ENCODE measurements at regions not wholly inside any gene's neighbourhood (a gene's known extent, or its start where the extent isn't known, plus 50 kb on each side); places are given as distances from the start of the nearest gene placed in this dataset.

GRCh38 chr2:61688369-61689334 lies 150.5 kb upstream of the XPO1 start:
- no peak overlapping the region for H3K18ac ChIP-seq (ENCODE audit: low read depth in 1 of 2, low read length in 2 of 2)
- no peak overlapping the region for H2BK5ac ChIP-seq (ENCODE audit: low read depth, low read length, poor library complexity, severe bottlenecking)
- H3K23ac ChIP-seq (ENCODE audit: low read length in 2 of 2), result no peak overlapping the region
- no peaks in the 10 kb centered on the region for H3K27me3 ChIP-seq (ENCODE audit: control insufficient read depth in 1 of 2, insufficient read depth in 1 of 2, low read length in 2 of 2)
- H4K8ac ChIP-seq (ENCODE audit: low read length), result no peak overlapping the region
- DNase-seq, result no peak
- H2BK12ac ChIP-seq (ENCODE audit: low read length in 2 of 2), result no peak overlapping the region
- H3K4ac ChIP-seq (ENCODE audit: low read depth in 1 of 2, low read length in 2 of 2), result no peak overlapping the region
- no peak overlapping the region for H3K27ac ChIP-seq (ENCODE audit: low read length, poor library complexity, severe bottlenecking)
- H2BK15ac ChIP-seq (ENCODE audit: low read depth, poor library complexity, severe bottlenecking), result no peak overlapping the region
- no peak overlapping the region for H3K14ac ChIP-seq (ENCODE audit: low read length in 2 of 2)
- no peak overlapping the region for H4K91ac ChIP-seq (ENCODE audit: low read length)
- H3K79me1 ChIP-seq (replicated peaks; ENCODE audit: low read length, poor library complexity, severe bottlenecking), result no peaks in the 10 kb centered on the region
- 93% methylated on average over 16 of the region's 17 CpGs for WGBS
- no peak overlapping the region for H2AFZ ChIP-seq (ENCODE audit: low read depth, low read length)
- no peak overlapping the region for H3K4me2 ChIP-seq (ENCODE audit: low read length, poor library complexity, severe bottlenecking)
- no peak overlapping the region for H2BK120ac ChIP-seq (ENCODE audit: low read depth, low read length)
- H3K4me1 ChIP-seq (ENCODE audit: control insufficient read depth, insufficient read depth, low read depth, low read length), result no peaks in the 10 kb centered on the region
- no peak overlapping the region for H2AK5ac ChIP-seq (ENCODE audit: low read length, severe bottlenecking)
- H3K36me3 ChIP-seq (ENCODE audit: control insufficient read depth in 1 of 2, insufficient read depth in 2 of 2, low read depth in 1 of 2, low read length in 2 of 2), result no peaks in the 10 kb centered on the region
- H3K9me3 ChIP-seq (ENCODE audit: control insufficient read depth, low read length), result no peaks in the 10 kb centered on the region
- peak overlapping the region in 1 of 2 experiments; percentile 62 for H3K4me3 ChIP-seq (ENCODE audit: insufficient read depth in 1 of 2, low read depth in 1 of 2, low read length in 2 of 2)
- peak overlapping the region; percentile 80 for H3K9ac ChIP-seq (ENCODE audit: low read length)

- Histone ChIP-seq H3K9ac (ENCODE audit: low read length) (no peak overlapping the region), H2AFZ (ENCODE audit: low read depth, low read length) (no peak overlapping the region), H3K18ac (ENCODE audit: low read depth in 1 of 2, low read length in 2 of 2) (no peak overlapping the region), H3K4me3 (ENCODE audit: insufficient read depth in 1 of 2, low read depth in 1 of 2, low read length in 2 of 2) (no peak overlapping the region), H4K8ac (ENCODE audit: low read length) (no peak overlapping the region), H3K4me2 (ENCODE audit: low read length, poor library complexity, severe bottlenecking) (no peak overlapping the region), H3K23ac (ENCODE audit: low read length in 2 of 2) (no peak overlapping the region), H3K4ac (ENCODE audit: low read depth in 1 of 2, low read length in 2 of 2) (no peak overlapping the region), H3K14ac (ENCODE audit: low read length in 2 of 2) (no peak overlapping the region), H3K27ac (ENCODE audit: low read length, poor library complexity, severe bottlenecking) (no peak overlapping the region), H2BK120ac (ENCODE audit: low read depth, low read length) (no peak overlapping the region), H3K4me1 (ENCODE audit: control insufficient read depth, insufficient read depth, low read depth, low read length) (no peaks in the 10 kb centered on the region), H2BK15ac (ENCODE audit: low read depth, poor library complexity, severe bottlenecking) (no peak overlapping the region), H3K36me3 (ENCODE audit: control insufficient read depth in 1 of 2, insufficient read depth in 2 of 2, low read depth in 1 of 2, low read length in 2 of 2) (no peaks in the 10 kb centered on the region), H3K9me3 (ENCODE audit: control insufficient read depth, low read length) (peaks cover 20% of the 10 kb centered on the region), H4K91ac (ENCODE audit: low read length) (no peak overlapping the region), H2BK12ac (ENCODE audit: low read length in 2 of 2) (no peak overlapping the region), H2BK5ac (ENCODE audit: low read depth, low read length, poor library complexity, severe bottlenecking) (no peak overlapping the region), H2AK5ac (ENCODE audit: low read length, severe bottlenecking) (no peak overlapping the region), H3K79me1 (replicated peaks; ENCODE audit: low read length, poor library complexity, severe bottlenecking) (no peaks in the 10 kb centered on the region), H3K27me3 (ENCODE audit: control insufficient read depth in 1 of 2, insufficient read depth in 1 of 2, low read length in 2 of 2) (no peaks in the 10 kb centered on the region)
- DNase-seq, result no peak
- 90% methylated on average over 5 of the region's 5 CpGs for WGBS
Measured at GRCh38 chr2:61679096-61679495, 140.9 kb upstream of the XPO1 start.

- no peak overlapping the region for H3K4ac ChIP-seq (ENCODE audit: low read depth in 1 of 2, low read length in 2 of 2)
- no peak overlapping the region for H2BK12ac ChIP-seq (ENCODE audit: low read length in 2 of 2)
- no peak overlapping the region for H3K9ac ChIP-seq (ENCODE audit: low read length)
- H4K8ac ChIP-seq (ENCODE audit: low read length), result no peak overlapping the region
- H3K36me3 ChIP-seq (ENCODE audit: control insufficient read depth in 1 of 2, insufficient read depth in 2 of 2, low read depth in 1 of 2, low read length in 2 of 2), result no peaks in the 10 kb centered on the region
- no peak overlapping the region for H4K91ac ChIP-seq (ENCODE audit: low read length)
- no peak overlapping the region for H3K27ac ChIP-seq (ENCODE audit: low read length, poor library complexity, severe bottlenecking)
- no peak overlapping the region for H3K4me2 ChIP-seq (ENCODE audit: low read length, poor library complexity, severe bottlenecking)
- no peak overlapping the region for H3K18ac ChIP-seq (ENCODE audit: low read depth in 1 of 2, low read length in 2 of 2)
- no peak overlapping the region for H2BK15ac ChIP-seq (ENCODE audit: low read depth, poor library complexity, severe bottlenecking)
- no peak overlapping the region for H3K14ac ChIP-seq (ENCODE audit: low read length in 2 of 2)
- H3K4me1 ChIP-seq (ENCODE audit: control insufficient read depth, insufficient read depth, low read depth, low read length), result no peaks in the 10 kb centered on the region
- DNase-seq, result no peak
- no peak overlapping the region for H2AFZ ChIP-seq (ENCODE audit: low read depth, low read length)
- no peaks in the 10 kb centered on the region for H3K27me3 ChIP-seq (ENCODE audit: control insufficient read depth in 1 of 2, insufficient read depth in 1 of 2, low read length in 2 of 2)
- no peak overlapping the region for H3K23ac ChIP-seq (ENCODE audit: low read length in 2 of 2)
- no peaks in the 10 kb centered on the region for H3K79me1 ChIP-seq (replicated peaks; ENCODE audit: low read length, poor library complexity, severe bottlenecking)
- no peak overlapping the region for H2BK120ac ChIP-seq (ENCODE audit: low read depth, low read length)
- H2BK5ac ChIP-seq (ENCODE audit: low read depth, low read length, poor library complexity, severe bottlenecking), result no peak overlapping the region
- peaks cover 20% of the 10 kb centered on the region for H3K9me3 ChIP-seq (ENCODE audit: control insufficient read depth, low read length)
- H2AK5ac ChIP-seq (ENCODE audit: low read length, severe bottlenecking), result no peak overlapping the region
- no peak overlapping the region for H3K4me3 ChIP-seq (ENCODE audit: insufficient read depth in 1 of 2, low read depth in 1 of 2, low read length in 2 of 2)
Measured at GRCh38 chr2:61677942-61678341, 139.8 kb upstream of the XPO1 start.

GRCh38 chr2:61677306-61677705 lies 139.2 kb upstream of the XPO1 start:
- Histone ChIP-seq H2AK5ac (ENCODE audit: low read length, severe bottlenecking) (no peak overlapping the region), H3K27me3 (ENCODE audit: control insufficient read depth in 1 of 2, insufficient read depth in 1 of 2, low read length in 2 of 2) (no peaks in the 10 kb centered on the region), H2BK12ac (ENCODE audit: low read length in 2 of 2) (no peak overlapping the region), H3K27ac (ENCODE audit: low read length, poor library complexity, severe bottlenecking) (no peak overlapping the region), H3K79me1 (replicated peaks; ENCODE audit: low read length, poor library complexity, severe bottlenecking) (no peaks in the 10 kb centered on the region), H2BK15ac (ENCODE audit: low read depth, poor library complexity, severe bottlenecking) (no peak overlapping the region), H4K91ac (ENCODE audit: low read length) (no peak overlapping the region), H3K9ac (ENCODE audit: low read length) (no peak overlapping the region), H3K4me1 (ENCODE audit: control insufficient read depth, insufficient read depth, low read depth, low read length) (no peaks in the 10 kb centered on the region), H4K8ac (ENCODE audit: low read length) (no peak overlapping the region), H3K4me3 (ENCODE audit: insufficient read depth in 1 of 2, low read depth in 1 of 2, low read length in 2 of 2) (no peak overlapping the region), H3K36me3 (ENCODE audit: control insufficient read depth in 1 of 2, insufficient read depth in 2 of 2, low read depth in 1 of 2, low read length in 2 of 2) (no peaks in the 10 kb centered on the region), H2BK5ac (ENCODE audit: low read depth, low read length, poor library complexity, severe bottlenecking) (no peak overlapping the region), H2AFZ (ENCODE audit: low read depth, low read length) (no peak overlapping the region), H2BK120ac (ENCODE audit: low read depth, low read length) (no peak overlapping the region), H3K18ac (ENCODE audit: low read depth in 1 of 2, low read length in 2 of 2) (no peak overlapping the region), H3K9me3 (ENCODE audit: control insufficient read depth, low read length) (peaks cover 20% of the 10 kb centered on the region), H3K14ac (ENCODE audit: low read length in 2 of 2) (no peak overlapping the region), H3K23ac (ENCODE audit: low read length in 2 of 2) (no peak overlapping the region), H3K4me2 (ENCODE audit: low read length, poor library complexity, severe bottlenecking) (no peak overlapping the region), H3K4ac (ENCODE audit: low read depth in 1 of 2, low read length in 2 of 2) (no peak overlapping the region)
- no CpG with 5 or more reads among the region's 1 CpG for WGBS
- no peak for DNase-seq

Measured in mesenchymal stem cell (in vitro differentiated cells and primary cell).